Tibial artery (tissue), 4 donors: ENCODE measurements at regions not wholly inside any gene's neighbourhood (a gene's known extent, or its start where the extent isn't known, plus 50 kb on each side); places are given as distances from the start of the nearest gene placed in this dataset.
"Not testable (repeated sequence)": the region's sequence is repeated elsewhere in the genome, so short reads cannot be mapped to it uniquely, and the experiment has no call there.

Experiments used
- DNase-seq, 2 donors: peaks; one replicate each; pipeline ENCODE4 v3.0.0-alpha.2; 2019
- H3K27ac ChIP-seq, 2 donors: fragments of 200-600 bp; sonication (generic) in 1 of 2; 1 replicate in 1 of 2; 2 replicates in 1 of 2; pipeline ENCODE4 v1.5.1; 2018 to 2019; ENCODE audit warnings: mild to moderate bottlenecking in 1 of 2
- H3K27me3 ChIP-seq, 2 donors: fragments of 200-600 bp; sonication (generic) in 1 of 2; one replicate each; pipeline versions ENCODE4 v1.5.1 to v1.6.0; 2016 to 2019
- H3K36me3 ChIP-seq, 3 donors: fragments of 200-600 bp; sonication (generic) in 2 of 3; one replicate each; pipeline ENCODE4 v1.5.1; 2016 to 2019; ENCODE audit warnings: mild to moderate bottlenecking in 2 of 3
- H3K4me1 ChIP-seq, 4 donors: fragments of 200-600 bp; sonication (generic) in 2 of 4; 1 replicate in 3 of 4; 2 replicates in 1 of 4; pipeline ENCODE4 v1.5.1; 2016 to 2019
- H3K4me3 ChIP-seq, 2 donors: fragments of 200-600 bp; sonication (generic) in 1 of 2; 1 replicate in 1 of 2; 2 replicates in 1 of 2; pipeline ENCODE4 v1.5.1; 2018 to 2019; ENCODE audit warnings: mild to moderate bottlenecking in 2 of 2
- H3K9me3 ChIP-seq, 3 donors: fragments of 200-600 bp; sonication (generic) in 1 of 3; one replicate each; pipeline ENCODE4 v1.5.1; 2016 to 2019
- intact Hi-C: fragments of 100-400 bp; cut with DNase I; formaldehyde crosslinking; loops from one replicate; pipeline ENCODE4 v1.15.0; 2023; ENCODE audit warnings: low total_unique reads
- TF ChIP-seq, protein P1 (sequence below), 2 experiments: fragments of 200-600 bp in 1 of 2; fragments of 450-650 bp in 1 of 2; IDR thresholded peaks; one replicate each; pipeline ENCODE4 v1.5.1; 2017 to 2019; ENCODE audit warnings: antibody characterized with exemption in 2 of 2, mild to moderate bottlenecking in 1 of 2, moderate library complexity in 1 of 2

DNA sequence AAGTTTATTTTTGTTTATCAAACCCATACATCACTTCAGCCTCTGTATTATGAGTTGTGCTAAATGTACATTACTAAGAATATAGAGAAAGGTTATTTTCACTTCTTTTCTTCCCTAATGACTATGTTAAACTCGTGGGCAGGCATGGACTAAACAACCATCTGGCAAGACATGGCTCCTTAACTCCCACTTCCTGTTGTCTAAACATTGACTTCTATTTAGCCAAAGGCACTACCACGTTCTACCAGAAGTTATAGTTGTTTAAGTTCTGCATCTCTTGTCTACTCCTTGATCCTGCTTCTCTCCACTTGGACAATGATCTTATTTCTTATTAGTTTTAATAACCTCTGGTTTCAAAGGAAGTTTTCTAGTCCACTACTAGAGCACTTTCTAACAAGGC is 136.1 kb downstream of the MACIR start:
- TF ChIP-seq, protein P1, sequence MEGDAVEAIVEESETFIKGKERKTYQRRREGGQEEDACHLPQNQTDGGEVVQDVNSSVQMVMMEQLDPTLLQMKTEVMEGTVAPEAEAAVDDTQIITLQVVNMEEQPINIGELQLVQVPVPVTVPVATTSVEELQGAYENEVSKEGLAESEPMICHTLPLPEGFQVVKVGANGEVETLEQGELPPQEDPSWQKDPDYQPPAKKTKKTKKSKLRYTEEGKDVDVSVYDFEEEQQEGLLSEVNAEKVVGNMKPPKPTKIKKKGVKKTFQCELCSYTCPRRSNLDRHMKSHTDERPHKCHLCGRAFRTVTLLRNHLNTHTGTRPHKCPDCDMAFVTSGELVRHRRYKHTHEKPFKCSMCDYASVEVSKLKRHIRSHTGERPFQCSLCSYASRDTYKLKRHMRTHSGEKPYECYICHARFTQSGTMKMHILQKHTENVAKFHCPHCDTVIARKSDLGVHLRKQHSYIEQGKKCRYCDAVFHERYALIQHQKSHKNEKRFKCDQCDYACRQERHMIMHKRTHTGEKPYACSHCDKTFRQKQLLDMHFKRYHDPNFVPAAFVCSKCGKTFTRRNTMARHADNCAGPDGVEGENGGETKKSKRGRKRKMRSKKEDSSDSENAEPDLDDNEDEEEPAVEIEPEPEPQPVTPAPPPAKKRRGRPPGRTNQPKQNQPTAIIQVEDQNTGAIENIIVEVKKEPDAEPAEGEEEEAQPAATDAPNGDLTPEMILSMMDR (IDR thresholded peaks at IDR 0.05), result no peak
- Histone ChIP-seq H3K27ac (no peak overlapping the region), H3K4me1 (no peaks in the 10 kb centered on the region), H3K36me3 (no peaks in the 10 kb centered on the region), H3K27me3 (no peaks in the 10 kb centered on the region), H3K9me3 (no peaks in the 10 kb centered on the region), H3K4me3 (no peak overlapping the region)
- DNase-seq, result no peak
- intact Hi-C loops, result no loop called here

- no peaks in the 10 kb centered on the region for H3K9me3 ChIP-seq
- TF ChIP-seq, protein P1 (IDR thresholded peaks at IDR 0.05), result no peak
- H3K27me3 ChIP-seq, result no peaks in the 10 kb centered on the region
- intact Hi-C loops, result no loop called here
- H3K4me3 ChIP-seq, result no peak overlapping the region
- H3K36me3 ChIP-seq, result no peaks in the 10 kb centered on the region
- H3K27ac ChIP-seq, result no peak overlapping the region
- H3K4me1 ChIP-seq, result no peaks in the 10 kb centered on the region
- DNase-seq, result peak in 1 of 2 donors; percentile 26
Observed at GRCh38 chr5:103393101-103393754, 134.7 kb downstream of the MACIR start.

DNA sequence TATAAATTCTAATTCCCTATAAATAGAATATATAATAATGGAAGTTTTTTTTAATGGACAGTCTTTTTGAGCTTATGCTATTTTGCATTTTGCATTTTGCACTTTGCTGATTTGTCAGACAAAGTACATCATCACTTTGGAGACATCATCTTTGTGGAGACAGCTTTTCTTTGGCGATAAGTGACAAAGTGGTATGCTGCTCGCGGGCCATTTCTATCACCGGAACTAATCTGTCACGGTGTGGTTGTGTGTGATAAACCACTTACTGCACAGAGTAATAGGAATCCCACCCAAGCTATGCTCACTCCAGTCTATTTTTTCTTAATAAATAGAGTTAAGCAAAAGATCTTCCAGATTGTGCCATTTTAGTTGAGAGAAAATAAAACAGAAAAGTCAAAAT is 133.1 kb downstream of the MACIR start:
- Histone ChIP-seq H3K27me3 (no peaks in the 10 kb centered on the region), H3K36me3 (no peaks in the 10 kb centered on the region), H3K4me1 (no peaks in the 10 kb centered on the region), H3K27ac (no peak overlapping the region), H3K4me3 (no peak overlapping the region), H3K9me3 (no peaks in the 10 kb centered on the region)
- intact Hi-C loops, result no loop called here
- DNase-seq, result no peak
- TF ChIP-seq, protein P1 (IDR thresholded peaks at IDR 0.05), result no peak

GRCh38 chr5:103389846-103390245 is 131.3 kb downstream of the MACIR start:
- intact Hi-C loops, result no loop called here

DNA sequence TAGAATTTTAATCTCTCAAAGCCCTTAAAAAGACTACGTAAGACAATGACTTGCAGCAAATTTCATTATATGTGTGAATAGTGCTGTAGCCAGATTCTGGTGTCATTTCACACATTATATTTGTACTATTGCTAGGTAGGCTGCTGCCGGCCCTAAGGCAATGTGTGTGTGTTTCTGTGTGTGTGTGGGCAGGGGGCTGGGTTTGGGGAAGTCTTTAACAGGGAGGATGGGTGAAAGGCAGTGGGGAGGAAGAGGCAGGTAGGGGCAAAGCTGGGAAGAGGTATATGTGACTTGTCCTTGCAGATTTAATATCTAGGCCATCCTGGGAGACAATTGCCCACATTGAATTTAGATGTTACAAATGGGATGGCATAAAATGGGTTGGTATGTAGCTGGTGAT is 130.8 kb downstream of the MACIR start:
- DNase-seq, result no peak
- Histone ChIP-seq H3K27ac (no peak overlapping the region), H3K36me3 (no peaks in the 10 kb centered on the region), H3K9me3 (no peaks in the 10 kb centered on the region), H3K4me3 (no peak overlapping the region), H3K4me1 (no peaks in the 10 kb centered on the region), H3K27me3 (no peaks in the 10 kb centered on the region)
- TF ChIP-seq, protein P1 (IDR thresholded peaks at IDR 0.05), result no peak
- intact Hi-C loops, result no loop called here

More at GRCh38 chr5:103389846-103390245, 131.3 kb downstream of the MACIR start:
- DNase-seq, result no peak
- H3K9me3 ChIP-seq, result no peaks in the 10 kb centered on the region
- H3K4me3 ChIP-seq, result no peak overlapping the region
- H3K4me1 ChIP-seq, result no peaks in the 10 kb centered on the region
- TF ChIP-seq, protein P1 (IDR thresholded peaks at IDR 0.05), result no peak
- H3K27me3 ChIP-seq, result no peaks in the 10 kb centered on the region
- H3K36me3 ChIP-seq, result no peaks in the 10 kb centered on the region
- H3K27ac ChIP-seq, result no peak overlapping the region

DNA sequence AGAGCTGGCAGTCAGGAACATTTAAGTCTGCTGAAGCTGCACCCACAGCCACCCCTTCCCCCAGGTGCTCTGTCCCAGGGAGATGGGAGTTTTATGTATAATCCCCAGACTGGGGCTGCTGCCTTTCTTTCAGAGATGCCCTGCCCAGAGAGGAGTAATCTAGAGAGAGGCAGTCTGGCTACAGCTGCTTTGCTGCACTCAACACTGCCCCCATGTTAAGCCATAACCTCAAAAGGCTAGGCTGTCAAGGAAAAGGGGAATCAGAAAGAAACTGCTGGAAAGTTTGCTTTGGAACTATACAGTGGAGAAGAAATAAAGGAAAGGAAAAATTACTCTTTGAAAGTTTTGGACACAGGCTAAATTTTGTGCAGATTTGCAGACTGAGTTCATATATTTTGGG is 127.2 kb downstream of the MACIR start:
- Histone ChIP-seq H3K27ac (no peak overlapping the region), H3K4me3 (no peak overlapping the region), H3K4me1 (no peaks in the 10 kb centered on the region), H3K27me3 (no peaks in the 10 kb centered on the region), H3K36me3 (no peaks in the 10 kb centered on the region), H3K9me3 (no peaks in the 10 kb centered on the region)
- intact Hi-C loops, result no loop called here
- DNase-seq, result no peak
- TF ChIP-seq, protein P1 (IDR thresholded peaks at IDR 0.05), result no peak

GRCh38 chr5:103377638-103378037 is 119.1 kb downstream of the MACIR start:
- H3K4me3 ChIP-seq, H3K27ac ChIP-seq, H3K27me3 ChIP-seq, DNase-seq, H3K36me3 ChIP-seq, H3K4me1 ChIP-seq, intact Hi-C loops, H3K9me3 ChIP-seq: not testable (repeated sequence)
